GM11168 (cell line): ENCODE measurements at regions not wholly inside any gene's neighbourhood (a gene's known extent, or its start where the extent isn't known, plus 50 kb on each side); places are given as distances from the start of the nearest gene placed in this dataset.

Experiments used
- in situ Hi-C: fragments of 300-500 bp; cut with MboI; formaldehyde crosslinking; loops from one replicate; pipeline ENCODE4 v1.12.0; 2022; ENCODE audit warnings: low sequenced_read_pairs; ENCODE audit not compliant: unreplicated experiment

GRCh38 chr13:74695021-74695800 lies 561.0 kb upstream of the KLF12 start:
- in situ Hi-C loops = no loop called here

GRCh38 chr13:74687442-74688182 lies 553.4 kb upstream of the KLF12 start:
- in situ Hi-C loops = no loop called here

- in situ Hi-C loops = no loop called here
Measured at GRCh38 chr13:74683411-74683810, 549.2 kb upstream of the KLF12 start.

- in situ Hi-C loops = no loop called here
Measured at GRCh38 chr13:74682746-74683145, 548.5 kb upstream of the KLF12 start.

- in situ Hi-C loops = no loop called here
Measured at GRCh38 chr13:74681891-74682290, 547.7 kb upstream of the KLF12 start.

GRCh38 chr13:74678308-74678965 lies 544.2 kb upstream of the KLF12 start:
- in situ Hi-C loops = no loop called here

GRCh38 chr13:74675972-74676371 lies 541.8 kb upstream of the KLF12 start:
- in situ Hi-C loops = no loop called here

- in situ Hi-C loops = no loop called here
Measured at GRCh38 chr13:74675182-74675581, 541.0 kb upstream of the KLF12 start.

GRCh38 chr13:74674720-74675119 lies 540.5 kb upstream of the KLF12 start:
- in situ Hi-C loops = no loop called here

- in situ Hi-C loops = no loop called here
Measured at GRCh38 chr13:74669149-74669548, 534.9 kb upstream of the KLF12 start.

- in situ Hi-C loops = no loop called here
Measured at GRCh38 chr13:74667656-74668203, 533.5 kb upstream of the KLF12 start.

GRCh38 chr13:74662905-74663304 lies 528.7 kb upstream of the KLF12 start:
- in situ Hi-C loops = no loop called here

GRCh38 chr13:74661851-74662250 lies 527.6 kb upstream of the KLF12 start:
- in situ Hi-C loops = no loop called here

GRCh38 chr13:74657765-74658164 lies 523.6 kb upstream of the KLF12 start:
- in situ Hi-C loops = no loop called here

GRCh38 chr13:74651121-74651520 lies 516.9 kb upstream of the KLF12 start:
- in situ Hi-C loops = no loop called here

- in situ Hi-C loops = no loop called here
Measured at GRCh38 chr13:74647991-74648390, 513.8 kb upstream of the KLF12 start.

GRCh38 chr13:74647211-74647610 lies 513.0 kb upstream of the KLF12 start:
- in situ Hi-C loops = no loop called here

- in situ Hi-C loops = no loop called here
Measured at GRCh38 chr13:74646091-74646490, 511.9 kb upstream of the KLF12 start.

GRCh38 chr13:74645586-74645985 lies 511.4 kb upstream of the KLF12 start:
- in situ Hi-C loops = no loop called here

- in situ Hi-C loops = no loop called here
Measured at GRCh38 chr13:74644229-74644628, 510.0 kb upstream of the KLF12 start.

GRCh38 chr13:74641586-74641985 lies 507.4 kb upstream of the KLF12 start:
- in situ Hi-C loops = no loop called here
